ENCODE measurements at regions not wholly inside any gene's neighbourhood (a gene's known extent, or its start where the extent isn't known, plus 50 kb on each side); places are given as distances from the start of the nearest gene placed in this dataset.

DNA sequence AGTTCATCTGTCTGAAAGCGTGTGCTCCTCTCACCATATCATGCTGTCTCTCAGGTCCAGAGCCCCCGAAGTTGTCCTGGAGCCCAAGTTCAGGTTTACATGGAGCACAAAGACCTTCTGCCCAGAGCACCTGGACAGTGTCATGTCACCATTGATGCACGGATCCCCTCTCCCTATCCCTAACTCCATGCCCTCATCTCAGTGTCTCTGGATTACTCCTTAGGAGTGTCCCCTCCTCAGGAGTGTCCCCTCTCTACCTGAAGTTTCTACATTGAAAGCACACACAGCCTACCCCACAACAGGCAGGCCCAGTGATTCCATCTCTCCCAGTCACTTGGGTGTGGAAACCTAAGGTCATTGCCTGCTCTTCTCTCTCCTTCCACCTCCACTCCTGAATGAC lies 144.1 kb upstream of the NCKAP5 start:
- no peak for TF ChIP-seq EZH2phosphoT487 (IDR thresholded peaks at IDR 0.05; ENCODE audit: borderline replicate concordance, low read length)
- TF ChIP-seq, protein P1, sequence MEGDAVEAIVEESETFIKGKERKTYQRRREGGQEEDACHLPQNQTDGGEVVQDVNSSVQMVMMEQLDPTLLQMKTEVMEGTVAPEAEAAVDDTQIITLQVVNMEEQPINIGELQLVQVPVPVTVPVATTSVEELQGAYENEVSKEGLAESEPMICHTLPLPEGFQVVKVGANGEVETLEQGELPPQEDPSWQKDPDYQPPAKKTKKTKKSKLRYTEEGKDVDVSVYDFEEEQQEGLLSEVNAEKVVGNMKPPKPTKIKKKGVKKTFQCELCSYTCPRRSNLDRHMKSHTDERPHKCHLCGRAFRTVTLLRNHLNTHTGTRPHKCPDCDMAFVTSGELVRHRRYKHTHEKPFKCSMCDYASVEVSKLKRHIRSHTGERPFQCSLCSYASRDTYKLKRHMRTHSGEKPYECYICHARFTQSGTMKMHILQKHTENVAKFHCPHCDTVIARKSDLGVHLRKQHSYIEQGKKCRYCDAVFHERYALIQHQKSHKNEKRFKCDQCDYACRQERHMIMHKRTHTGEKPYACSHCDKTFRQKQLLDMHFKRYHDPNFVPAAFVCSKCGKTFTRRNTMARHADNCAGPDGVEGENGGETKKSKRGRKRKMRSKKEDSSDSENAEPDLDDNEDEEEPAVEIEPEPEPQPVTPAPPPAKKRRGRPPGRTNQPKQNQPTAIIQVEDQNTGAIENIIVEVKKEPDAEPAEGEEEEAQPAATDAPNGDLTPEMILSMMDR (IDR thresholded peaks at IDR 0.05; ENCODE audit: low read depth, low read length, poor library complexity, severe bottlenecking), result no peak

Data from DOHH2 (cell line).